ENCODE measurements at regions not wholly inside any gene's neighbourhood (a gene's known extent, or its start where the extent isn't known, plus 50 kb on each side); places are given as distances from the start of the nearest gene placed in this dataset.

GRCh38 chr1:226473325-226473724 is 65.4 kb upstream of the PARP1 start:
- H3K36me3 ChIP-seq: no peaks in the 10 kb centered on the region
- no peaks in the 10 kb centered on the region for H3K27me3 ChIP-seq
- TF ChIP-seq CTCF (IDR thresholded peaks at IDR 0.05; ENCODE audit: low read depth, low read length): no peak
- H3K27ac ChIP-seq: no peak overlapping the region
- no peak overlapping the region for H3K4me3 ChIP-seq
- peaks cover 18% of the 10 kb centered on the region for H3K4me1 ChIP-seq (ENCODE audit: low read depth)
- no peak for DNase-seq (ENCODE audit: low read depth in 1 of 2, low spot score in 1 of 2)
- H3K9me3 ChIP-seq (ENCODE audit: low read depth): no peaks in the 10 kb centered on the region

- peaks cover 18% of the 10 kb centered on the region for H3K4me1 ChIP-seq (ENCODE audit: low read depth)
- H3K36me3 ChIP-seq: no peaks in the 10 kb centered on the region
- no peak for TF ChIP-seq CTCF (IDR thresholded peaks at IDR 0.05; ENCODE audit: low read depth, low read length)
- no peak overlapping the region for H3K4me3 ChIP-seq
- H3K9me3 ChIP-seq (ENCODE audit: low read depth): no peaks in the 10 kb centered on the region
- H3K27ac ChIP-seq: no peak overlapping the region
- no peaks in the 10 kb centered on the region for H3K27me3 ChIP-seq
- DNase-seq (ENCODE audit: low read depth in 1 of 2, low spot score in 1 of 2): no peak
Observed at GRCh38 chr1:226474041-226474440, 66.1 kb upstream of the PARP1 start.

DNA sequence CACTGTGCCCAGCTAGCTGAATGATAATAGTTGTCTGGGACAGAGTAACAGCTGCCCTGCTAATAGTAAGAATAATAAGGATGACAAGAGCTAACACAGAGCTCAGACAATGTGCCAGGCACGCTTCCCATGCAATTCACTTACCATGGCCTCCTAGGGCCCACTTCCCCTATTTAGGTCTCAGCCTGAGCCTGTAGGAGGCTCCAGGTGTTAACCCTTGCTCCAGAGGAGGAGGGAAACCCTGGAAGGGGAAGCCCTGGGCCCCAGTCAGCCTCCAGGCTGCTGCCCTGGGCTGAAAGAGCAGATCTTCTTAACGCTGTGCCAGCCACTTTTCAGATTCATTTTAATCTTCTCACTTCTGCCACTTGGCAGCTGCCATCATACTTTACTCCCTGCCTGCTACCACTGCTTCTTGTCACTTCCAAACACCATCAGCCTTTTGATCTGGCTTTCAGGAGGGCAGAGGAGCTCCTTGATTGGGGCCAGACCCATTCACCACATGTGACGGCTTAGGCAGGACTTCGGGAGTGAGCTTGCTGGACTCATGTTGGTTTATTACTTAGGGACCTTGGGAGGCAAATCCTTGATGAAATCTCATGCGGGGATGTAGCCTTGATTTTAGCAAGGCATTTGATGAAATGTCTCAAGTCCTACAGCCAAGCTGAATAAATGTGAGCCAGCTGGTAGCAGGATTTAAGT is 66.7 kb upstream of the PARP1 start:
- no peaks in the 10 kb centered on the region for H3K36me3 ChIP-seq
- peaks cover 18% of the 10 kb centered on the region for H3K4me1 ChIP-seq (ENCODE audit: low read depth)
- no peak for TF ChIP-seq CTCF (IDR thresholded peaks at IDR 0.05; ENCODE audit: low read depth, low read length)
- no peaks in the 10 kb centered on the region for H3K27me3 ChIP-seq
- DNase-seq (ENCODE audit: low read depth in 1 of 2, low spot score in 1 of 2): no peak
- H3K9me3 ChIP-seq (ENCODE audit: low read depth): no peaks in the 10 kb centered on the region
- H3K4me3 ChIP-seq: no peak overlapping the region
- no peak overlapping the region for H3K27ac ChIP-seq

GRCh38 chr1:226475142-226475511 is 67.2 kb upstream of the PARP1 start:
- H3K27me3 ChIP-seq: no peaks in the 10 kb centered on the region
- no peaks in the 10 kb centered on the region for H3K9me3 ChIP-seq (ENCODE audit: low read depth)
- DNase-seq (ENCODE audit: low read depth in 1 of 2, low spot score in 1 of 2): no peak
- H3K4me1 ChIP-seq (ENCODE audit: low read depth): peaks cover 18% of the 10 kb centered on the region
- no peaks in the 10 kb centered on the region for H3K36me3 ChIP-seq
- no peak overlapping the region for H3K27ac ChIP-seq
- no peak for TF ChIP-seq CTCF (IDR thresholded peaks at IDR 0.05; ENCODE audit: low read depth, low read length)
- no peak overlapping the region for H3K4me3 ChIP-seq

DNA sequence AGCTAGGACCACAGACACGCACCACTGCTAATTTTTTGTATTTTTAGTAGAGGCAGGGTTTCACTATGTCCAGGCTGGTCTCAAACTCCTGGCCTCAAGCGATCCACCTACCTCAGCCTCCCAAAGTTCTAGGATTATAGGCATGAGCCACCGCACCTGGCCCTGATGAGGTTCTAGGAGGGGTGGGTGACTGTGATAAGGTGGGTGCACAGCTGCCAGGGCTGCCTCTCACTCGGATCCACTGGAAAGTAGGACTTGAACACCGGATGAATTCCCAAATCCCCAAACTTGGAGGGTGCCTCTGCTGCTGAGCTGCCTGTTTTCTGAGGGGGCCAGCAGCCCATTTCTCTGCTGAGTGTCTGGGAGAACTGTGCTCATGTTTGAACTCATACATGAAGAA is 68.2 kb upstream of the PARP1 start:
- no peaks in the 10 kb centered on the region for H3K9me3 ChIP-seq (ENCODE audit: low read depth)
- peaks cover 18% of the 10 kb centered on the region for H3K4me1 ChIP-seq (ENCODE audit: low read depth)
- no peak overlapping the region for H3K4me3 ChIP-seq
- no peak overlapping the region for H3K27ac ChIP-seq
- H3K36me3 ChIP-seq: no peaks in the 10 kb centered on the region
- DNase-seq (ENCODE audit: low read depth in 1 of 2, low spot score in 1 of 2): no peak
- no peaks in the 10 kb centered on the region for H3K27me3 ChIP-seq
- TF ChIP-seq CTCF (IDR thresholded peaks at IDR 0.05; ENCODE audit: low read depth, low read length): no peak

All from cardiac muscle cell (in vitro differentiated cells and primary cell).